ENCODE measurements at regions not wholly inside any gene's neighbourhood (a gene's known extent, or its start where the extent isn't known, plus 50 kb on each side); places are given as distances from the start of the nearest gene placed in this dataset.

- Histone ChIP-seq H3K4me3 (ENCODE audit: low read depth, low read length) (no peak overlapping the region), H3K36me3 (ENCODE audit: control insufficient read depth, insufficient read depth, low read length) (no peaks in the 10 kb centered on the region), H3K27me3 (ENCODE audit: control insufficient read depth, insufficient read depth, low read length) (peaks cover 20% of the 10 kb centered on the region)
- no peak for DNase-seq (ENCODE audit: low read depth)
- CTCF ChIA-PET, result interaction anchor here (0.9 kb wide), 1 partner anchor 29 kb away, joined by 3 read pairs; no protein-coding TSS in a partner anchor
- POLR2A ChIA-PET, result interaction anchor here (0.6 kb wide), 1 partner anchor 11 kb away, joined by 3 read pairs; no protein-coding TSS in a partner anchor
- TF ChIP-seq CTCF (IDR thresholded peaks at IDR 0.05; ENCODE audit: insufficient read depth, low read depth, low read length), result no peak
Observed at GRCh38 chr20:47866480-47866879, 81.2 kb upstream of the SULF2 start.

- Histone ChIP-seq H3K4me3 (ENCODE audit: low read depth, low read length) (no peak overlapping the region), H3K36me3 (ENCODE audit: control insufficient read depth, insufficient read depth, low read length) (no peaks in the 10 kb centered on the region), H3K27me3 (ENCODE audit: control insufficient read depth, insufficient read depth, low read length) (peaks cover 20% of the 10 kb centered on the region)
- no peak for TF ChIP-seq CTCF (IDR thresholded peaks at IDR 0.05; ENCODE audit: insufficient read depth, low read depth, low read length)
- ChIA-PET CTCF (interaction anchor here (0.6 to 0.9 kb wide), 2 partner anchors 16 to 29 kb away, joined by 3 read pairs; no protein-coding TSS in a partner anchor), POLR2A (interaction anchor here (0.6 kb wide), 1 partner anchor 11 kb away, joined by 3 read pairs; no protein-coding TSS in a partner anchor)
- DNase-seq (ENCODE audit: low read depth), result no peak
Observed at GRCh38 chr20:47865912-47866311, 80.6 kb upstream of the SULF2 start.

- no peak for TF ChIP-seq CTCF (IDR thresholded peaks at IDR 0.05; ENCODE audit: insufficient read depth, low read depth, low read length)
- Histone ChIP-seq H3K4me3 (ENCODE audit: low read depth, low read length) (no peak overlapping the region), H3K27me3 (ENCODE audit: control insufficient read depth, insufficient read depth, low read length) (peaks cover 20% of the 10 kb centered on the region), H3K36me3 (ENCODE audit: control insufficient read depth, insufficient read depth, low read length) (no peaks in the 10 kb centered on the region)
- DNase-seq (ENCODE audit: low read depth), result no peak
- ChIA-PET CTCF (interaction anchor here (0.6 kb wide), 1 partner anchor 16 kb away, joined by 3 read pairs; no protein-coding TSS in a partner anchor), POLR2A (no interaction called here)
Observed at GRCh38 chr20:47865451-47865850, 80.2 kb upstream of the SULF2 start.

GRCh38 chr20:47863981-47864380 lies 78.7 kb upstream of the SULF2 start:
- POLR2A ChIA-PET, result no interaction called here
- Histone ChIP-seq H3K27me3 (ENCODE audit: control insufficient read depth, insufficient read depth, low read length) (peaks cover 23% of the 10 kb centered on the region), H3K36me3 (ENCODE audit: control insufficient read depth, insufficient read depth, low read length) (no peaks in the 10 kb centered on the region), H3K4me3 (ENCODE audit: low read depth, low read length) (no peak overlapping the region)
- CTCF ChIA-PET, result no interaction called here
- no peak for TF ChIP-seq CTCF (IDR thresholded peaks at IDR 0.05; ENCODE audit: insufficient read depth, low read depth, low read length)
- DNase-seq (ENCODE audit: low read depth), result no peak

GRCh38 chr20:47863315-47863965 lies 78.2 kb upstream of the SULF2 start:
- Histone ChIP-seq H3K27me3 (ENCODE audit: control insufficient read depth, insufficient read depth, low read length) (peaks cover 23% of the 10 kb centered on the region), H3K36me3 (ENCODE audit: control insufficient read depth, insufficient read depth, low read length) (no peaks in the 10 kb centered on the region), H3K4me3 (ENCODE audit: low read depth, low read length) (no peak overlapping the region)
- ChIA-PET POLR2A (no interaction called here), CTCF (no interaction called here)
- TF ChIP-seq CTCF (IDR thresholded peaks at IDR 0.05; ENCODE audit: insufficient read depth, low read depth, low read length), result no peak
- DNase-seq (ENCODE audit: low read depth), result no peak
